ENCODE measurements at regions not wholly inside any gene's neighbourhood (a gene's known extent, or its start where the extent isn't known, plus 50 kb on each side); places are given as distances from the start of the nearest gene placed in this dataset.

GRCh38 chr4:15262396-15262795, 165.4 kb upstream of the C1QTNF7 start:
- no peak overlapping the region for H3K4me3 ChIP-seq (ENCODE audit: control insufficient read depth, low read depth, low read length)
- DNase-seq (ENCODE audit: low read depth), result no peak
- TF ChIP-seq CTCF (IDR thresholded peaks at IDR 0.05; ENCODE audit: control insufficient read depth, insufficient read depth, low read depth, low read length, missing control alignments), result no peak

DNA sequence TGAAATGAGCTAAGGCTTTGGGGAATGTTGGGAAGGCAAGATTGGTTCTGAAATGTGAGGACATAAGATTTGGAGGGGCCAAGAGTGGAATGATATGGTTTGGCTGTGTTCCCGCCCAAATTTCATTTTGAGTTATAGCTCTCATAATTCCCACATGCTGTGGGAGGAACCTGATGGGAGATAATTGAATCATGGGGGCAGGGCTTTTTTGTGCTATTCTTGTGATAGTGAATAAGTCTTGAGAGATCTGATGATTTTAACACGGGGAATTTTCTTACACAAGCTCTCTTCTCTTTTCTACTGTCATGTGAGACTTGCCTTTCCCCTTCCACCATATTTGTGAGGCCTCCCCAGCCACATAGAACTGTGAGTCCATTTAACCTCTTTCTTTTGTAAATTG, 157.6 kb upstream of the C1QTNF7 start:
- no peak for TF ChIP-seq CTCF (IDR thresholded peaks at IDR 0.05; ENCODE audit: control insufficient read depth, insufficient read depth, low read depth, low read length, missing control alignments)
- no peak for DNase-seq (ENCODE audit: low read depth)
- H3K4me3 ChIP-seq (ENCODE audit: control insufficient read depth, low read depth, low read length), result no peak overlapping the region

GRCh38 chr4:15286041-15286440, 141.8 kb upstream of the C1QTNF7 start:
- DNase-seq (ENCODE audit: low read depth), result no peak
- H3K4me3 ChIP-seq (ENCODE audit: control insufficient read depth, low read depth, low read length), result no peak overlapping the region
- TF ChIP-seq CTCF (IDR thresholded peaks at IDR 0.05; ENCODE audit: control insufficient read depth, insufficient read depth, low read depth, low read length, missing control alignments), result no peak

DNA sequence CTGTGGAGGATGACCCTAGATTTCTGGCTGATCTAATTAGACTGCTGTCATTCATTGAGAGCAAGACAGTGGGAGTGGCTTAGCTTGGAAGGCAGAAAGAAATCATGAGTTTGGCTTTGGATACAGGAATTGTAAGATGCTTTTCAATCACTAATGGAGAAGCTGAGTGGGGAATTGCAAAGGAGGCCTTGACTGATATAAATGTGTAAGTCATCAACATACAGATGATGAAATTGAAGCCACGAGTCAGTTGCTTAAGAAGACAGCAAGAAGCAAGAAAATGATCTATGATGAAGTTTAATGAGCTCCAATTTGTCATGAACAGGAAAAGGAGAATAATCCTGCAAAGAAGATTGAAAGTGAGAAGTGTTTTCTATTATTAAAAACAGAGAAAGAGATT, 136.7 kb upstream of the C1QTNF7 start:
- no peak for DNase-seq (ENCODE audit: low read depth)
- no peak overlapping the region for H3K4me3 ChIP-seq (ENCODE audit: control insufficient read depth, low read depth, low read length)
- no peak for TF ChIP-seq CTCF (IDR thresholded peaks at IDR 0.05; ENCODE audit: control insufficient read depth, insufficient read depth, low read depth, low read length, missing control alignments)

GRCh38 chr4:15293711-15294110, 134.1 kb upstream of the C1QTNF7 start:
- no peak for TF ChIP-seq CTCF (IDR thresholded peaks at IDR 0.05; ENCODE audit: control insufficient read depth, insufficient read depth, low read depth, low read length, missing control alignments)
- H3K4me3 ChIP-seq (ENCODE audit: control insufficient read depth, low read depth, low read length), result no peak overlapping the region
- DNase-seq (ENCODE audit: low read depth), result no peak

DNA sequence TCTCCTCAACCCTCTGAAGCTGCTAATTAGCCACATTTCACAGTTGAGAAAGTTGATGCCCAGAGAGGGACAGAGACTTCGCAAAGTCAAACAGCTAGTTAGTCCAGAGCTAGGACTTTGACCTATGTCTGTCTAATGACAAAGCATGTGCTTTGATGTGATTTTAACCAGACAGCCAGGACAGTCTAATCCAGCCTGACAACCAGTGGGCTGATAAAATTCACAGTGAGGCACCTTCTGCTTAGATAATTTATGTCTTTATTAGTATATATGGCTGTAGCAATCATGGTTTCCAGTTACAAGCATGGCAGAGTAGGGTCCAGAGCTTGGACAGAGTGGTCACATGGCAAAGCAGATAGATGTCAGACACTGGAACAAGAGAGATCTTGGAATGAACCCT, 133.6 kb upstream of the C1QTNF7 start:
- TF ChIP-seq CTCF (IDR thresholded peaks at IDR 0.05; ENCODE audit: control insufficient read depth, insufficient read depth, low read depth, low read length, missing control alignments), result no peak
- no peak overlapping the region for H3K4me3 ChIP-seq (ENCODE audit: control insufficient read depth, low read depth, low read length)
- no peak for DNase-seq (ENCODE audit: low read depth)

GRCh38 chr4:15294832-15295231, 133.0 kb upstream of the C1QTNF7 start:
- no peak for DNase-seq (ENCODE audit: low read depth)
- H3K4me3 ChIP-seq (ENCODE audit: control insufficient read depth, low read depth, low read length), result no peak overlapping the region
- TF ChIP-seq CTCF (IDR thresholded peaks at IDR 0.05; ENCODE audit: control insufficient read depth, insufficient read depth, low read depth, low read length, missing control alignments), result no peak
